Colon (tissue), 2 donors: ENCODE measurements at regions not wholly inside any gene's neighbourhood (a gene's known extent, or its start where the extent isn't known, plus 50 kb on each side); places are given as distances from the start of the nearest gene placed in this dataset.
"Not testable (repeated sequence)": the region's sequence is repeated elsewhere in the genome, so short reads cannot be mapped to it uniquely, and the experiment has no call there.

Source experiments
- FAIRE-seq: peaks from 2 replicates; lab custom pipeline; 2012; peaks lifted over from hg19 to GRCh38; lab: Jason Lieb, UNC
- donor health status: control.
- donor health status: control.

GRCh38 chr18:71079606-71080005 is 790.8 kb downstream of the SOCS6 start:
- no peak for FAIRE-seq

DNA sequence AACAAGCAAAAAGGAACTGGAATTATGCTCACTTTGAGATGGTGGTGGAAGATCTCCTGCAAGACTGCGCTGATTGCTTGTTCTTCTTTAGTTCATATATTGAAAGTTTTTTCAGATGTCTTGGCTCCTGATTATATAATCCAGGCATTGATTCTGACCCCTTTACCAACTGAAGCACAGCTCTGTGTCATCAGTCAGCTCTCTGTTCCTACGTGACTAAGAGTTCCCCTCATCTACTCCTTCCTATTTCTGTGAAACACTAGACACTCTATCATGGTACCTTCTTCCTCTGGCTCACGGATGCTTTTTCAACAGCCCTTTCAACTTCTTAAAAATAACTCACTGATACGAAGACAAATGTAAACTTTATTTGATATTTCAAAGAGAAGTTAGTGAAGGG is 788.6 kb downstream of the SOCS6 start:
- no peak for FAIRE-seq

GRCh38 chr18:71075147-71075546 is 786.3 kb downstream of the SOCS6 start:
- no peak for FAIRE-seq

- no peak for FAIRE-seq
Observed at GRCh38 chr18:71068338-71068737, 779.5 kb downstream of the SOCS6 start.

DNA sequence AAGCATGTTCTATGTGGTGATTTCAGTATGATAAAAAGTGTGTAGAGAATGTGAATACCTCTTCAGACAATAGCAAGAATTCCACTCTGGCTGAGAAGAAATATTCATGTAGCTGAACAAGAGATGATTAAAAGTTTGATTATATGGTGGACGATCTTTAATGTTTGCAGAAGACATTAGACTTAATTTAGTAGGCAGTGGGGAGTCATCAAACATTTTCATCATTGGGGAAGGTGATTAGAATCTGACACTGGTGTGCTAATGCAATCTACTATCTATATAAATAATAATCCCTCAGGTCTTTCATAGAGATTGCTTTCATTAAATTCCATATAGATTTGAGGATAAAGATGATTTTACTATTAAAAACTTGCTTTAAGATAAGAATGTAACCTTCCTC is 761.0 kb downstream of the SOCS6 start:
- FAIRE-seq = no peak

GRCh38 chr18:71047882-71048281 is 759.0 kb downstream of the SOCS6 start:
- FAIRE-seq = no peak

DNA sequence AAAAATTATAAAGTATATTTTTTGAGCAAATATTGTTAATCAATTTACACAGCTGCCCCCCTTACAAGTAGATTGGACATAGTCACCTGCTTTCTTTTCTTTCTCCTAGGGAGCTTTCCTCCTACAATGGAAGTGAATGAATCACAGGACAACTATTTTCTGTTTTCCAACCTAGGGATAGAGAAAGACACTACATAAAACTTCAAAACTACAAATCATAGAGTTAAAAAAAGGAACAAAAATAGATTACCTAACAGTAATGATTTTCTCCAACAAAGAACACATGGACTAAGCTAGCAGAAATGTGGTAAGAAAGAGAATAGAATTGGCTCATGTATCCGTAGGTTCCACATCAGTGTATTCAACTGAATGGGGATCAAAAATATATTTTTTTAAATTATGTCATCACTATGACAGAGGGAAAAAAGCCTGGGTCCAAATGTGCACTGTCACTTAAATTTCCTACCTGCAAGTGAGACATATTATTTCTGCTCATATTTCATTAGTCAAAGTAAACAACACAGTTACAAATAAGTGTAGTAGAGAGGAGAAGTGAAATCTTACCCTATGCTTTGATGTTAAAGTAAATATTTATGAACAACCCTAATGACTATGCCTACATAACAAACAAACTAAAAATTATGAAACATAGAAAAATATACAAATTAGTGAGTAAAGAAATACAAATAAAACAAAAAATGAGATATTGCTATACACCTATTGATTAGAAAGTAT is 756.7 kb downstream of the SOCS6 start:
- no peak for FAIRE-seq

- no peak for FAIRE-seq
Observed at GRCh38 chr18:71040161-71040560, 751.3 kb downstream of the SOCS6 start.

DNA sequence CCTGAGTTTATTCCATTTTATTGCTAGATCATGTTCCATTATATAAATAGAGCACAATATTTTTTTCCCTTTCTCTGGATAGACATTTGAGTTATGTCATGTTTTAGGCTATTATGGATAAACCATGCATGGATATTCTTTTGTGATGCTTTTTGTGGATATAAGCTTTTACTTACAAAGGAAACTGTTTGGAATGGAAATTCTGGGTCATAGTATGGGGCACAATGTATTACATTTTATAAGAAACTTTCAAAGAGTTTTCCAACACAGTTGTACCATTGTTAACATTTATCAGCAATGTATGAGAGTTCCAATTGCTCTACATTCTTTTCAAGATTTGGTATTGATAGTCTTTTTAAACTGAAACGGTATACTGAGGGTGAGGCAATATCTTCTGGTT is 749.4 kb downstream of the SOCS6 start:
- FAIRE-seq = no peak

GRCh38 chr18:71036783-71037182 is 747.9 kb downstream of the SOCS6 start:
- FAIRE-seq = no peak

DNA sequence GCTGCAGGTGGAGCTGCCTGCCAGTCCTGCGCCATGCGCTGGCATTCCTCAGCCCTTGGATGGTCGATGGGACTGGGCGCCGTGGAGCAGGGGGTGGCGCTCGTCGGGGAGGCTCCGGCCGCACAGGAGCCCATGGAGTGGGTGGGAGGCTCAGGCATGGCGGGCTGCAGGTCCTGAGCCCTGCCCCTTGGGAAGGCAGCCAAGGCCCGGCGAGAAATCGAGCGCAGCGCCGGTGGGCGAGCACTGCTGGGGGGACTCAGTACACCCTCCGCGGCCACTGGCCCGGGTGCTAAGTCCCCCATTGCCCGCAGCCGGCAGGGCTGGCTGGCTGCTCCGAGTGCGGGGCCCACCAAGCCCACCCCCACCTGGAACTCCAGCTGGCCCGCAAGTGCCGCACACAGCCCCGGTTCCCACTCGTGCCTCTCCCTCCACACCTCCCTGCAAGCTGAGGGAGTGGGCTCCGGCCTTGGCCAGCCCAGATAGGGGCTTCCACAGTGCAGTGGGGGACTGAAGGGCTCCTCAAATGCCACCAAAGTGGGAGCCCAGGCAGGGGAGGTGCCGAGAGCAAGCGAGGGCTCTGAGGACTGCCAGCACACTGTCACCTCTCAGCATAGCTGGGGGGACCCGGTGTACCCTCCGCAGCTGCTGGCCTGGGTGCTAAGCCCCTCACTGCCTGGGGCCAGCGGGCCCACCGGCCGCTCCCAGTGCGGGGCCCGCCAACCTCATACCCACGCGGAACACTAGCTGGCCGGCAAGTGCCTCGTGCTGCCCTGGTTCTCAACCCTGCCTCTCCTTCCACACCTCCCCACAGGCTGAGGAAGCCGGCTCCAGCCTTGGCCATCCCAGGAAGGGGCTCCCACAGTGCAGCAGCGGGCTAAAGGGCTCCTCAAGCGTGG is 742.7 kb downstream of the SOCS6 start:
- not testable (repeated sequence) for FAIRE-seq

DNA sequence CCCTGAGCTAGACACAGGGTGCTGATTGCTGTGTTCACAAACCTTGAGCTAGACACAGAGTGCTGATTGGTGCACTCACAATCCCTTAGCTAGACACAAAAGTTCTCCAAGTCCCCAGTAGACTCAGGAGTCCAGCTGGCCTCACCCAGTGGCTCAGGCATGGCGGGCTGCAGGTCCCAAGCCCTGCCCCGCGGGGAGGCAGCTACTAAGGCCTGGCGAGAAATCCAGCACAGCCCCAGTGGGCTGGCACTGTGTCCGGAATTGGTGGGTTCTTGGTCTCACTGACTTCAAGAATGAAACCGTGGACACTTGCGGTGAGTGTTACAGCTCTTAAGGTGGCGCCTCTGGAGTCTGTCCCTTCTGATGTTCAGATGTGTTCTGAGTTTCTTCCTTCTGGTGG is 741.2 kb downstream of the SOCS6 start:
- not testable (repeated sequence) for FAIRE-seq

DNA sequence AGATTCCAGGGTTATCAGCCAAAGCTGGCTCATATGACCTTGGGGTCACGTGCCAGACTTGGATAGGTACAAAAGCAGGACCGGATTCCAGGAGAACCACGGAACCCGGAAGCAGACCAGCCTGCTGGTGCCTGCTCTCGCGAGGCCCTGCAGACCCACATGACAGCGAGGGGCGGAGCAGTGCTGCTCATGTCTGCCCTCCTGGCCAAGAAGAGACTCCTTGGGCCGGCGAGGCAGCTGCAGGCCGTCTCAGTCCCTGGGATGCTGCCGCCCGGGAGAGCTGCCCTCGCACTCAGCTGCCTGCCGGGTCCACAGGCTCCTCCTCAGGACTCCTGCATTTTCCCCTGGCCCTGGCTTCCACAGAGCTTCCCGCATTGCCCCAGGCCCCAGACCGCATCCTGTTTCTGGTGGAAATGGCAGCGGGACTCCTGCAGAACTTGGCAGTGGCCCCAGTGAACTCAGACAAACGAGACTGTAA is 739.5 kb downstream of the SOCS6 start:
- no peak for FAIRE-seq

DNA sequence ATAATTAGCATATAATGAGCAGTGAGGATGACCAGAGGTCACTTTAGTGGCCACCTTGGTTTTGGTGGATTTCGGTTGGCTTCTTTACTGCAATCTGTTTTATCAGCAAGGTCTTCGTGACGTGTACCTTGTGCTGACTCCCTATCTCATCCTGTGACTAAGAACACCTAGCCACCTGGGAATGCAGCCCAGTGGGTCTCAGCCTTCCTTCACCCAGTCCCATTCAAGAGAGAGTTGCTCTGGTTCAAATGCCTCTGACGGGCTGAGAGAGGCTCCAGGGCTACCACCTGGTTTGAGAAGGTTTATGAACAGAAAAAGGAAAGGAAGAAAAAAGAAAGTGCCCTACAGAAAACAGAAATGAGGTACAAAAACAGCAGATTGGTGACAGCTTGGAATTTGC is 738.7 kb downstream of the SOCS6 start:
- no peak for FAIRE-seq

- no peak for FAIRE-seq
Observed at GRCh38 chr18:71025505-71026225, 736.8 kb downstream of the SOCS6 start.

DNA sequence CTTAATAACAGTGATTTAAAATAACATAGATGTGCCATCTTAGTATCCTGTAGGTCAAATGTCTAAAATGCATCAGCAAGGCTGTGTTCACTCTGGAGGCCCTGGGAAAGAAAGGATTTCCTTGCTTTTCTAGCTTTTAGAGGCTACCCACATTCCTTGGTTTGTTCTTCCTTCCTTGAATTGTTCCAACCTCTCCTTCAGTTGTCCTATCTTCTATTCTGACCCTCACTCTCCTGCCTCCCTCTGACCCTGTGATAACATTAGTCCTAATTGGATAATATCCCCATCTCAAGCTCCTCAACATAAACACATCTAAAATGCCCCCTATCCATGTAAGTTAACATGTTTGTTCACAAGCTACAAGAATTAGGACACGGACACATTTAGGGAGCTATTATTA is 733.5 kb downstream of the SOCS6 start:
- FAIRE-seq = no peak

DNA sequence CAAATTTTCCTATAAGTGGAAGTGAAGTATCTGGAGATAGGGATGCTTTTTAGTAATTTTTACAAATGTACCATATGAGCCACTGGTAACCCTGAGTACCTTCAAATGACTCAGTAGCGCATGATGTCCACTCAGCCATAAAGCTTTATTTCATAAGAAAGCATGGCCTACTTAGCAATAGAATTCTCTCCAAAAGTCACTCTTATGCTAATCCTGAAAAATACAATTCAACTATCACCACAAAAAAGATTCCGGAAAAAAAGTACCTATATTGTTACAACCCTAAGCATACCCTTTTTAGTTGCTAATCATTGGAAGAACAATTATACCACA is 732.2 kb downstream of the SOCS6 start:
- no peak for FAIRE-seq

GRCh38 chr18:71020342-71021029 is 731.6 kb downstream of the SOCS6 start:
- no peak for FAIRE-seq

GRCh38 chr18:71018816-71019215 is 730.0 kb downstream of the SOCS6 start:
- no peak for FAIRE-seq

DNA sequence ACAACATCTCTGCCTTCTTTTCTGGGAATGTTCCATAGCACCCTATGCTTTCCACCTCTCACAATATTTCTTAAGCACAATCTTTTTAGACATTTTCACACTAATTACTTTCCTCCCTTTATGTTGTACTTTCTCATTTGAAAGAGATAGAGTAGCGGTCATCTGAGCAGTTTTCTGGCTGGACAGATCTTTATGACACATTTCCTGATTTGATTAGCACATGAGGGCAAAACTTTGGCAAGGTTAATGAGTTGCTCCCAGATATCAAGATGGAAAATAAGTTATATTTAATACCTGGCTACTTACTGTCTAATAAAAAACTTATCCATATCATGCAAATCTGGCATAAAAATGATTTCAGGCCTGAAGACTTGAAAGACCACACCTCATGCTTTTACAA is 723.9 kb downstream of the SOCS6 start:
- FAIRE-seq = no peak

DNA sequence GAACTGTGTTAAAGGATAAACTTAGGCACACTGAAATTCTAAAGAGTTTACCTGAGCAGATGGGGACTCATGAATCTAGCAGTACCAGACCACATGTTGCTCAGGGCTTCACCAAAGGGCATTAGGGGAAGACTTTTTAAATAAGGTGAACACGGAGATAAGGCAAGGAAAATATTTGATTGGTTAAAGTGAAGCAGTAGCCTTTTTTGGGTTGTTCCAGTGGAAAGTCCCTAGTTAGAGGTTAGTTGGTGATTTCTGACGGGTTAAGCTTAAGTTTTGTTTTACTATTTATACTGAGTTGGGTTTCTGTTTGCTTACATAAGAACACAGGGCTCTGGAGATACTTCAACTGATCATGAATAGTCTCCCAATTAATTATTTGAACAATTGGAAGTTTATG is 722.5 kb downstream of the SOCS6 start:
- no peak for FAIRE-seq

DNA sequence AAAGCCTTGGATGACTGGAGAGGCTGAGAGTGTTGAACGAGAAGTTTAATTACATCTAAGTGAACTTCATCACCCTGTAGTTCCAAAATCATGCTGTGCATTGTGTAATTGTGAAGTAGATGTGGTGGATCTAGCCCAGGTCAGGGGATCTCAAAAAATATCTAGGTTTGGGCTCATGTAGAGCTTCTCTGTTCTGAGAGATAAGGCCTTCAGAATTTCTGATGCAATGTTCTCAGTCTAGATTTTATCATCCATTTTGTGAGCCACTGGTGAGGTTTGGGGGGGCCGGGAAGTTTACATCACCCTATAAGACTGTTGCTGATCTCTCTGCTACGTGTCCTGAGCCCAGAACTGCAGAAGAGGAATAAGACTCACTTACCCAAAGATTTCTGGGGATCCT is 719.4 kb downstream of the SOCS6 start:
- no peak for FAIRE-seq
